Right kidney (tissue), 1 donor: ENCODE measurements at regions not wholly inside any gene's neighbourhood (a gene's known extent, or its start where the extent isn't known, plus 50 kb on each side); places are given as distances from the start of the nearest gene placed in this dataset.

Experiments used
- DNase-seq: peaks from one replicate; pipeline ENCODE4 v3.0.0-alpha.2; 2016

GRCh38 chr13:31929031-31929770 lies 102.4 kb upstream of the FRY start:
- DNase-seq: no peak

- no peak for DNase-seq
These were observed 101.1 kb upstream of the FRY start for GRCh38 chr13:31930490-31930889.

- no peak for DNase-seq
These were observed 100.6 kb upstream of the FRY start for GRCh38 chr13:31930901-31931522.

DNA sequence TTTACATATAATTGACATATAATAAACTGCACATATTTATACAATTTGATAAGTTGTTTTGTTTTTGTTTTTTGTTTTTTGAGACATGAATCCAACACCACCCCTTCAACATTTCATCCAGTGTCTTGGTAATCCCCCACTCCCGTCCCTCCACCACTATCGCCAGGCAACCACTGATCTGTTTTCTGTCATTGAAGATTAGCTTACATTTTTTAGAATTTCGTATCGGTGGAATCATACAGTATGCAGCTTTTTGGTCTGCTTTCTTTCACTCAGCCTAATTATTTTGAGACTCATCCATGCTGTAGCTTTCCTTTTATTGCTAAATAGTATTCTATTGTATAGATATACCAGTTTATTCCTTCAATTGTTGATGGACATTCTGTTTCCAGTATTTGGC lies 94.1 kb upstream of the FRY start:
- no peak for DNase-seq

DNA sequence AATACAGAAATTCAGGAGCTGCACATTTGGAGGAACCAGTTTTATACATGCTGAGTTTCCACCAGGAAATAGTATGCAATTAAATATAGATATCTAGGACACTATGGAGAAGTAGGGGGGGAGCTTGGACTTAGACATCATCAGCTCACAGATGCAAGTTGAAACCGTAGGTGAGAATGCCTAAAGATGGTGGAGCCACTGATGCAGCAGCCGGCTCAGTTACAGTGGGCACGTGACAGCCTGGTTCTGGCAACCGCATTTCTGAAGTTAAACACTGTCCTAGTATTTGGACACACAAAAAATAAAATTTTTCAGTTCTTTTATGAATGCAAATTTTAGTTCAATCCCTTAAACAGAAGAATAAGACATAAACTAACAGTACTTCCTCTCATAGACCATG lies 91.5 kb upstream of the FRY start:
- DNase-seq: no peak

- no peak for DNase-seq
These were observed 88.0 kb upstream of the FRY start for GRCh38 chr13:31943591-31943990.

DNA sequence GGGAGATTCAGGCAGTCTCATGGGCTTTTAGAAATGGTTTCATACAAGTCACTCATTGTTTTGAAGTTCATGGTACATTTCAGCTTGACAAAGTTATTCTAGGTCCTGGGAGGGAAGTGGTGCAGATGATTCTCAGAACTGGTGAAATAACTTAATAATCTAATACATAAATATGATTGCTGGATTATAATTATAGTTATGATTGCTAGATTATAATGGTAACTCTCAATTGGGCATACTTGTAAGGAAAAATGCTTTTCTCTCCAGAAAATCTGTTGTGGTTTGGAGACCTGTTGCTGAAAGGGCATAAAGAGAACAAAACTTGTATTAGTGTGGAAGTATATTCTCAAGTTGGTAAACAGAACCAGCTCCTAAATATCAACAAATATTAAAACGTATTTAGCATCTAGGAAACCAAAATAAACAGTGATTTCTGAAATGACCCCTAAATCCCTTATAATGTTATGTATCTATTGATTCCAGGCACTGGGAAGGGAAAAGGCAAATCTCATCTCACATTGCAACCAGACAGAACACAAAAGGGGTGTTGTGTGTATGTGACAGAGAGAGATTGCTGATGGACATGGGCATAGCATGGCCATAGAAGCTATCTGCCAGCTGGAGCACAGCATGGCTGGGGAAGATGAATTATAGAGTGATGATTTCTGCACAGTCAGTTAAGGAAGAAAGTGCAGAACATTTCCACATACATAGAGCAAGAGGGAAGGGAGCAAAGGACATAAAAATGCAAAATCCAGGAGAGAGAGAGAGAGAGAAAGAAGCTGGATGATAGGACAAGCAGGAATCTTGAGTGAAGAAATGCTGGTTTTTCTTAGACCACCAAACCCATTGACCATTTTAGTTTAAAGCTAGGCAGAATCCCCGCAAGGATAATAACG lies 87.1 kb upstream of the FRY start:
- DNase-seq: no peak

GRCh38 chr13:31945202-31945961 lies 86.2 kb upstream of the FRY start:
- DNase-seq: peak; percentile 34

- DNase-seq: no peak
These were observed 85.3 kb upstream of the FRY start for GRCh38 chr13:31946091-31946770.

DNA sequence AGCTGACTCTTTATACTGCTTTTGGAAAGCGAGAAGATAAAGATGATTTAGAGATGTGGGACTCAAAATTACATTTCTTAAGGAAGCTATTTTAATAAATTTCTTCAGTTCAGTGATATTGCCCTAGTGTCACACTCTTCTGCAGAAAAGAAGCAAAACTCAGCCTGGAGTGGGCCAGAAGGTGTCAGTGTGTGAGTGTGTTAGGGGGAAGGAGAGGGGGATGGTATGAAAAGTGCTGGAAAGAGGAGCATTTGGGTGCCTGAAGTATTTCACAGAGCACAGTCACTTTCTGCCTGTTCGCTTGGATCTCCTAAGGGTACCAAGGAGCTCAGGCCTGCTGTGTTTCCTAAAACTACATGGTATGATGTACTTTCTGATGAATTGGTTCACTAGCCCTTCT lies 84.5 kb upstream of the FRY start:
- peak; percentile 24 for DNase-seq

DNA sequence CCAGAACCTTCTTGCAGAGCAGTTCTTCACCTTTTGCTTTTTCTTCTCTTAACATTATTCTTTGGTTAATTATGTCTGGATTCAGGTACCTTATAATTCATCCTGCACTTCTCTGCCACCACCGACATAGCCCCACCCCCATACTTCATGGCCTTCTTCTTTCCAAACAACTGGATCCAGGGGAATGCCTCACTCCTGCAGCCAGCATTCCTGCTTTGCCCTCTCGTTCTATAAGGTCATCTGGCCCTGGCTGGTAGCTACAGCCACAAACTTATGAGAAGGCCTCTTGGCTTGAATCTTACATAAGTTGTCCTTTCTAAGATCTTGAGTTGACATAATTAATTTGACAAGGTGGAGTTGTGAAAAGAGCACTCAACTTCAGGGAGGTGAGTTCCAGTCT lies 84.1 kb upstream of the FRY start:
- DNase-seq: no peak

GRCh38 chr13:31949486-31949885 lies 82.1 kb upstream of the FRY start:
- no peak for DNase-seq

- DNase-seq: no peak
These were observed 81.3 kb upstream of the FRY start for GRCh38 chr13:31950111-31950815.

GRCh38 chr13:31951215-31951678 lies 80.3 kb upstream of the FRY start:
- no peak for DNase-seq

DNA sequence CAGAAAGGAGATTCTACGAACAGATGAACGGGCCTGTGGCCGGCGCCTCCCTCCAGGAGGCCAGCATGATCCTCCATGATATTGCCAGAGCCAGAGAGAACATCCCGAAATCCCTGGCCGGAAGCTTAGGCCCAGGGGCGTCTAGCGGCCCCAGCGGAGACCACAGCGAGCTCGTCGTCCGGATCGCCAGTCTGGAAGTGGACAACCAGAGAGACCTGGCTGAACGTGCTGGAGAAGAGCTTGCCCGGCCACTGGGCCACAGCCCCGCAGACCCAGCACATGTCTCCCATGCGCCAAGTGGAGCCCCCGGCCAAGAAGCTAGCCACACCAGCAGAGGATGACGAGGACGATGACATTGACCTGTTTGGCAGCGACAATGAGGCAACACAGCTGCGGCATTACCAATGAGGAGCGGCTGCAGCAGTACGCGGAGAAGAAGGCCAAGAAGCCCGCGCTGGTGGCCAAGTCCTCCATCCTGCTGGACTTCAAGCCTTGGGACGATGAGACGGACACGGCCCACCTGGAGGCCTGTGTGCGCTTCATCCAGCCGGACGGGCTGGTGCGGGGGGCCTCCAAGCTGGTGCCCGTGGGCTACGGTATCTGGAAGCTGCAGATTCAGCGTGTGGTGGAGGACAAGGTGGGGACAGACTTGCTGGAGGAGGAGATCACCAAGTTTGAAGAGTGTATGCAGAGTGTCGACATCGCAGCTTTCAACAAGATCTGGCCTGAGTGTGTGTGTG lies 78.8 kb upstream of the FRY start:
- DNase-seq: no peak

- DNase-seq: no peak
These were observed 76.5 kb upstream of the FRY start for GRCh38 chr13:31955101-31955500.

DNA sequence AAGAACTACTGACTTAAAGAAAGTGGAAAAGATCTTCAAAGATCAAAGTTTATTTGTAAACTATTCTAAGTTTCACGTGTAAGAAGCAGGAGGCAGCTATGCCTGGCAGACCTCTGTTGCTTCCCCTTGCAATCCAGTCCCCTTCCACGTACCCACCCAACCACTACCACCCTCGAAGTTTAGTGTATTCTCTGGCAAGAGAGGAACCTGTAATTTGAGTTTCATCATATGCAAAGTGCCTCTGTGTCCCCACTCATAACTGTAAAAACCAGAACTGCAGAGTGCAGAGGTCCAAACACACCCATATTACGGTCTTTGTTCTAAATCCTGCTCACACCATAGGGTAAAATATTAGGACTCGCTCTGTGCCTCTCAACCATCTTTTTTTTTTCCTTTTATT lies 75.8 kb upstream of the FRY start:
- DNase-seq: no peak

DNA sequence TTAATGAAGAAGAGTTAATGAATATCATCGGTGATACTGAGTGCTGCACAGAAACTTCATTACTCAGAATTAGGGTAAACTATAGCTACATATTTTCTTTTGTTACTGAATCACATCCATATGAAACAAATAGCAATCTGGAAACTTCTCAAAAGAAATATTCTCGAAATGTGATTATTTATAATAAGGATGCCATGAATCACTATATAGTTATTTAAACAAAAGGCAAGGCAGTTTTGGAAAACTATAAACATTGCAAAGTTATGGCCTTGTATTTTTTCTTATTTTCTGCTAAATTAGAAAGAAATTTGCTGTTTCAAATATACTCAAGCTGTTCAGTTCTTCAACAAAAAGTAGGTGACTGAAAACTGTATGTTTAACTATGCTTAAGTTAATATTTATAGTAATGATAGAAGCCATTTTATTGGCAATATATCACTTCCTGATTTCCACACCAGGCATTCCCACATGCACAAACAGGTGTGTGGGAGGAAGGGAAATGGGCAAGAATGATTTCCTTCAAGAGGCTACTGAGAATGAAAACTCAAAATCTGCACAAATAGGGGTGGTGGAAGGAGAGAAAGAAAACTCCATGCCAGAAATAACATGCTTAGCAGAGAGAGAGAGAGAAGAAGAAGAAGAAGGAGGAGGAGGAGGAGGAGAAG lies 74.5 kb upstream of the FRY start:
- no peak for DNase-seq

GRCh38 chr13:31957772-31958171 lies 73.8 kb upstream of the FRY start:
- no peak for DNase-seq
